ENCODE measurements at regions not wholly inside any gene's neighbourhood (a gene's known extent, or its start where the extent isn't known, plus 50 kb on each side); places are given as distances from the start of the nearest gene placed in this dataset.
A peak's percentile ranks its signal among the peaks of the same experiment; 100 is the strongest.

GRCh38 chr11:121763526-121763925, 310.8 kb upstream of the SORL1-AS1 start:
- H3K27ac ChIP-seq = no peak overlapping the region
- no peak overlapping the region for H3K4me3 ChIP-seq (replicated peaks in 1 of 3)
- no peak for DNase-seq
- peaks cover under 1 to 9% of the 10 kb centered on the region in 2 donors for H3K4me1 ChIP-seq
- H3K36me3 ChIP-seq = no peaks in the 10 kb centered on the region
- no peaks in the 10 kb centered on the region for H3K27me3 ChIP-seq
- 84 to 93% methylated on average over 3 of the region's 3 CpGs for WGBS, 2 donors
- no peaks in the 10 kb centered on the region for H3K9me3 ChIP-seq
- TF ChIP-seq POLR2A (IDR thresholded peaks at IDR 0.05) = no peak
- TF ChIP-seq CTCF (IDR thresholded peaks at IDR 0.05) = no peak
- intact Hi-C loops (cut with DNase I) = no loop called here

GRCh38 chr11:121762820-121763219, 310.1 kb upstream of the SORL1-AS1 start:
- no peak overlapping the region for H3K4me3 ChIP-seq (replicated peaks in 1 of 3)
- intact Hi-C loops (cut with DNase I) = no loop called here

GRCh38 chr11:121761186-121761585, 308.4 kb upstream of the SORL1-AS1 start:
- TF ChIP-seq POLR2A (IDR thresholded peaks at IDR 0.05) = no peak
- no peak for TF ChIP-seq CTCF (IDR thresholded peaks at IDR 0.05)

More at GRCh38 chr11:121762820-121763219, 310.1 kb upstream of the SORL1-AS1 start:
- no peak for TF ChIP-seq CTCF (IDR thresholded peaks at IDR 0.05)
- TF ChIP-seq POLR2A (IDR thresholded peaks at IDR 0.05) = no peak
- peak; percentile 22 to 46 for DNase-seq
- WGBS, 2 donors = 3 to 7% methylated on average over 11 of the region's 11 CpGs
- Histone ChIP-seq H3K27ac (no peak overlapping the region), H3K9me3 (no peaks in the 10 kb centered on the region), H3K27me3 (no peaks in the 10 kb centered on the region), H3K36me3 (no peaks in the 10 kb centered on the region), H3K4me1 (peaks cover 6 to 16% of the 10 kb centered on the region in 2 donors)

GRCh38 chr11:121757480-121758125, 304.8 kb upstream of the SORL1-AS1 start:
- TF ChIP-seq POLR2A (IDR thresholded peaks at IDR 0.05) (peak in 1 of 2 donors; percentile 6), CTCF (IDR thresholded peaks at IDR 0.05) (peak in 3 of 6 experiments; percentile 4 to 24 (median 16))
- peak overlapping the region; percentile 62 to 76 (median 69) for H3K27ac ChIP-seq
- H3K4me3 ChIP-seq (replicated peaks in 1 of 3) = no peak overlapping the region
- H3K36me3 ChIP-seq = no peaks in the 10 kb centered on the region
- 25 to 33% methylated on average over 6 of the region's 6 CpGs for WGBS, 2 donors
- no peaks in the 10 kb centered on the region for H3K27me3 ChIP-seq
- H3K4me1 ChIP-seq = peaks cover 17 to 48% of the 10 kb centered on the region in 2 donors
- no peaks in the 10 kb centered on the region for H3K9me3 ChIP-seq
- intact Hi-C loops (cut with DNase I) = no loop called here
- DNase-seq = peak; percentile 64 to 69

More at GRCh38 chr11:121761186-121761585, 308.4 kb upstream of the SORL1-AS1 start:
- H3K4me3 ChIP-seq (replicated peaks in 1 of 3) = no peak overlapping the region
- H3K36me3 ChIP-seq = no peaks in the 10 kb centered on the region
- H3K4me1 ChIP-seq = peaks cover 10 to 26% of the 10 kb centered on the region in 2 donors
- no peaks in the 10 kb centered on the region for H3K9me3 ChIP-seq
- no peaks in the 10 kb centered on the region for H3K27me3 ChIP-seq
- intact Hi-C loops (cut with DNase I) = no loop called here
- H3K27ac ChIP-seq = no peak overlapping the region
- WGBS, 2 donors = 70 to 74% methylated on average over 2 of the region's 2 CpGs
- no peak for DNase-seq

- DNase-seq = no peak
- H3K4me3 ChIP-seq (replicated peaks in 1 of 3) = no peak overlapping the region
- H3K4me1 ChIP-seq = peaks cover 17 to 46% of the 10 kb centered on the region in 2 donors
- no peak for TF ChIP-seq CTCF (IDR thresholded peaks at IDR 0.05)
- TF ChIP-seq POLR2A (IDR thresholded peaks at IDR 0.05) = no peak
- intact Hi-C loops (cut with DNase I) = no loop called here
- H3K36me3 ChIP-seq = no peaks in the 10 kb centered on the region
- no peaks in the 10 kb centered on the region for H3K9me3 ChIP-seq
- 56 to 90% methylated on average over 3 of the region's 3 CpGs for WGBS, 2 donors
- no peaks in the 10 kb centered on the region for H3K27me3 ChIP-seq
- H3K27ac ChIP-seq = peak overlapping the region in 1 of 3 donors; percentile 37
Observed at GRCh38 chr11:121755906-121756305, 303.1 kb upstream of the SORL1-AS1 start.

Data from thyroid gland (tissue), 4 donors.